SK-N-DZ (cell line): ENCODE measurements at regions not wholly inside any gene's neighbourhood (a gene's known extent, or its start where the extent isn't known, plus 50 kb on each side); places are given as distances from the start of the nearest gene placed in this dataset.

Experiments used
- DNase-seq: peaks from one replicate; pipeline ENCODE4 v3.0.0-alpha.2; 2015; ENCODE audit warnings: low spot score

GRCh38 chr9:73014011-73014410 lies 61.2 kb upstream of the ALDH1A1 start:
- DNase-seq, result no peak

DNA sequence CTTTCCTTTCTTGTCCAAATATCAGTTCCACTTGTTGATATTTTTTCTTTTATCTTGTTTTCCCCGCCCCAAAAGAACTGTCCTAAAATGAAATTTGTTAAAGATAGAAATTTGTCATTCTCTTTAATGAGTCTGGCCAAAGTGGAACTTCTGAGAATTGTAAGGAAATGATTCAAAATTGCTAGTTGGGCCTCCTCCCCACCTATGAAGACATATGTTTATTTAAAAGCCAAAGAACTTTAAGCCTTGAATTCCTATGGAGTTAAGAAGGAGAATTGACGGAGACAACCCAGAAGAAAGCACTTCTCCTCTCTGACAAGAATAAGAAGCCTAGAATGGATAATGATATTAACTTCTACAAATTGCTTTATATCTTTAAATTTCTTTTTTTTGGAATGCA lies 59.1 kb upstream of the ALDH1A1 start:
- DNase-seq, result no peak

GRCh38 chr9:73011181-73011750 lies 58.4 kb upstream of the ALDH1A1 start:
- no peak for DNase-seq

- DNase-seq, result no peak
Measured at GRCh38 chr9:73009649-73010288, 56.9 kb upstream of the ALDH1A1 start.

DNA sequence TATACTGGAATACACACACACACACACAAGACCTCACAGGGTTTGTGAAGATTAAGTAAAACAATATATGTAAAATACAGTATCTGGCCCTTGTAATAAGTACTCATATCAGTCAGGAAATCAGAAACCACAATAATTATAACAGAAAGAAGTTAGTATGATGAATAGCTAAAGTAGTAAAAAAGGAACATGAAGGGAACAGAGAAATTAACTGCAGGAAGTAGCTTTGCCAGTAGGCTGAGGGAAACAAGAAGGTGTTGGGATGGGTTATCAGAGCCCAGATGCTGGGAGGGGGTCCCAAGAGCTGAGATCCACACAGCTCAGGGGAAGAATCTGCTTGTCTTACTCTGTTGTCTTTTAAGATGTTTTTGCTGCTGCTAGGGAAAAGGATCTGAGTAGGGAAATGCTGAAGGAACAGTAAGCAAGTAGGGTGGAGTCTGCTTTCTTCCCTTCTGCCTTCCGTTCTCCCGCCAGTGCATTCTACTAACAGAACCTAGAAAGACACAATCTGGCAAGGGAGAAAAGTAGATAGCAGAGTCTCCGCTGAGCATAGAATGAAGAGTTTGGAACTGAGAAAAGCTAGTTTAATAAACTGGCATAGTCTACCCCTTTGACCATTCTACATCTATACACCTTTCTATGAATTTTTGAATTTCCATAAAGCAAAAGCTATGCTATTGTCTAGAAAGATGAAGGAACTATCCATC lies 55.3 kb upstream of the ALDH1A1 start:
- DNase-seq, result no peak

GRCh38 chr9:73006986-73007385 lies 54.1 kb upstream of the ALDH1A1 start:
- no peak for DNase-seq
